ENCODE measurements at regions not wholly inside any gene's neighbourhood (a gene's known extent, or its start where the extent isn't known, plus 50 kb on each side); places are given as distances from the start of the nearest gene placed in this dataset.

- Histone ChIP-seq H3K4me3 (ENCODE audit: severe bottlenecking) (no peak overlapping the region), H3K27ac (ENCODE audit: poor library complexity, severe bottlenecking) (peak overlapping the region; percentile 99)
Measured at GRCh38 chr11:19368726-19369375, 128.1 kb upstream of the E2F8 start.

GRCh38 chr11:19366992-19367709 is 126.4 kb upstream of the E2F8 start:
- H3K4me1 ChIP-seq (ENCODE audit: insufficient read depth, poor library complexity, severe bottlenecking), result peaks cover 43% of the 10 kb centered on the region
- H3K27me3 ChIP-seq (ENCODE audit: insufficient read depth, poor library complexity, severe bottlenecking), result no peaks in the 10 kb centered on the region
- H3K4me3 ChIP-seq (ENCODE audit: severe bottlenecking), result no peak overlapping the region
- H3K27ac ChIP-seq (ENCODE audit: poor library complexity, severe bottlenecking), result peak overlapping the region; percentile 99
- TF ChIP-seq CTCF (IDR thresholded peaks at IDR 0.05; ENCODE audit: poor library complexity, severe bottlenecking), result no peak
- H3K36me3 ChIP-seq (ENCODE audit: low read depth), result no peaks in the 10 kb centered on the region
- H3K9me3 ChIP-seq (ENCODE audit: severe bottlenecking), result no peaks in the 10 kb centered on the region
- ATAC-seq (ENCODE audit: low read depth), result no peak
- no peak for DNase-seq (ENCODE audit: low spot score)

More at GRCh38 chr11:19368726-19369375, 128.1 kb upstream of the E2F8 start:
- no peak for ATAC-seq (ENCODE audit: low read depth)
- Histone ChIP-seq H3K27me3 (ENCODE audit: insufficient read depth, poor library complexity, severe bottlenecking) (no peaks in the 10 kb centered on the region), H3K9me3 (ENCODE audit: severe bottlenecking) (no peaks in the 10 kb centered on the region), H3K36me3 (ENCODE audit: low read depth) (no peaks in the 10 kb centered on the region), H3K4me1 (ENCODE audit: insufficient read depth, poor library complexity, severe bottlenecking) (peaks cover 46% of the 10 kb centered on the region)
- TF ChIP-seq CTCF (IDR thresholded peaks at IDR 0.05; ENCODE audit: poor library complexity, severe bottlenecking), result no peak
- DNase-seq (ENCODE audit: low spot score), result no peak

- Histone ChIP-seq H3K27ac (ENCODE audit: poor library complexity, severe bottlenecking) (peak overlapping the region; percentile 99), H3K27me3 (ENCODE audit: insufficient read depth, poor library complexity, severe bottlenecking) (no peaks in the 10 kb centered on the region), H3K4me3 (ENCODE audit: severe bottlenecking) (no peak overlapping the region), H3K4me1 (ENCODE audit: insufficient read depth, poor library complexity, severe bottlenecking) (peaks cover 38% of the 10 kb centered on the region), H3K9me3 (ENCODE audit: severe bottlenecking) (no peaks in the 10 kb centered on the region), H3K36me3 (ENCODE audit: low read depth) (no peaks in the 10 kb centered on the region)
- DNase-seq (ENCODE audit: low spot score) (no peak), ATAC-seq (ENCODE audit: low read depth) (no peak)
- no peak for TF ChIP-seq CTCF (IDR thresholded peaks at IDR 0.05; ENCODE audit: poor library complexity, severe bottlenecking)
Measured at GRCh38 chr11:19365743-19366410, 125.1 kb upstream of the E2F8 start.

- Histone ChIP-seq H3K27ac (ENCODE audit: poor library complexity, severe bottlenecking) (no peak overlapping the region), H3K9me3 (ENCODE audit: severe bottlenecking) (no peaks in the 10 kb centered on the region), H3K36me3 (ENCODE audit: low read depth) (no peaks in the 10 kb centered on the region), H3K4me3 (ENCODE audit: severe bottlenecking) (no peak overlapping the region), H3K27me3 (ENCODE audit: insufficient read depth, poor library complexity, severe bottlenecking) (no peaks in the 10 kb centered on the region), H3K4me1 (ENCODE audit: insufficient read depth, poor library complexity, severe bottlenecking) (peaks cover 4% of the 10 kb centered on the region)
- ATAC-seq (ENCODE audit: low read depth) (no peak), DNase-seq (ENCODE audit: low spot score) (no peak)
- no peak for TF ChIP-seq CTCF (IDR thresholded peaks at IDR 0.05; ENCODE audit: poor library complexity, severe bottlenecking)
Measured at GRCh38 chr11:19359221-19360000, 118.7 kb upstream of the E2F8 start.

Measured in RWPE2 (cell line).